ENCODE measurements at regions not wholly inside any gene's neighbourhood (a gene's known extent, or its start where the extent isn't known, plus 50 kb on each side); places are given as distances from the start of the nearest gene placed in this dataset.

DNA sequence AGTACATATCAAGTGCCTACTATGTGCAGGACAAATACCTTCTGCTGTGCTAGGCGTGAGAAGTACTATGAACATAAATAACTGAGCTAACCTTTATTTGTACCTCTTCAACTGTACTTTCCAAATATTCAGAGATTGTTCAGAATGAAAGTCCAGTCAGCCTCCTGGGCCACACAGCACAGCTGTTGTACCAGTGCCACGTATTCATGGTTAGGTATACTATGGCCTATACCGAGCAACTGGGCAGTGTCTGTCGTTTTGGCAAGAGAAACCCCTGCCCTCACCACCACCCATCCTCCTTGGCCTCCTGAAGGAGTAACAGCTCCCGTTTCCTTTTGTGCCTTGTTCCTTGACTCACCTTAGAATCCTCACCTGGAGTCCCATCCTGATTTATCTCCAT lies 53.0 kb downstream of the RASSF10 start:
- no peak for DNase-seq

DNA sequence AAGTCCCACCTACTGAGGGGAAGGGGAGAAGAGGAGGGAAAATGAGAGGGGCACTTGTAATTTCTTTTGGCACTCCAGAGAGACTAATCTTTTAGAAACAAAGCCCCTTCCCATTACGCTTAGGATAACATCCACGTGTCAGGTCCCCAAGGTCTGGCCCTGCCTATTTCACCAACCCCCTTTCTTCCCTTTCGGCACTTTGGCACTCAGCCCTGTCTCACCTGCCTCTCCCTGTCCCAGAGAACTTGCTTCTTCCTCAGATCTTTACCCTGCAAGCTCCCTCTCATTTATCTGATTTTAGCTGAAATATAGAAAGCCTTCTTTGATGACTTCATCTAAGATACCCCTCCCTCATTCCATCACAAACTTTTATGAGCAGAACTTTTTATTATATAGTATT lies 55.5 kb downstream of the RASSF10 start:
- DNase-seq, result no peak

DNA sequence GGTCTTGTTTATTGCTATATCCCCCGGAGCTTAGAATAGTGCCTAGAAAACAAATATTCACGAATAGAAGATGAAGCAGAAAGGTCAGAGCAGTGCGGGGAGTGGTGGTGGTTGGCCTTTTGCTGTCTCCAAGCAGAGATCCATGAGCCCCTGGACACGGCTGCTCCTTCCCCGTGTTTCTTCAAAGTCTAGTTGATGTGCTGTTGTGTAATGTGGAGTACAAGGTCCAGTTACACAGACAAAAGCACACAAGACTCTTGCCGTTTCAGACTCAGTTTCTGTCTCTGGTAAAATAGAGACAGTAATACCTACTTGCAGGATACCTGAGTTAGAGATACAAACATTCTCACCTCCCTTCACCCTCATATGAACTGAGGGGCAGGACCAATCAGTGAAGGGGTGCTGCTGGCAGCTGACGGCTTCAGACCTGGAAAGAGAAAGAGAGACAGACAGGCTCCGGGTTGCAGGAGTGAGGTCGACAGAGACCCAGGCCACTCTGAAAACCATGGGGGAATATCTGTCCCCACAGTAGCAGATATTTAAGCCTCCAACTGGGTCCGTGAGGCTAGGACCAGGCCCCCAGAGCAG lies 56.2 kb downstream of the RASSF10 start:
- DNase-seq, result no peak

DNA sequence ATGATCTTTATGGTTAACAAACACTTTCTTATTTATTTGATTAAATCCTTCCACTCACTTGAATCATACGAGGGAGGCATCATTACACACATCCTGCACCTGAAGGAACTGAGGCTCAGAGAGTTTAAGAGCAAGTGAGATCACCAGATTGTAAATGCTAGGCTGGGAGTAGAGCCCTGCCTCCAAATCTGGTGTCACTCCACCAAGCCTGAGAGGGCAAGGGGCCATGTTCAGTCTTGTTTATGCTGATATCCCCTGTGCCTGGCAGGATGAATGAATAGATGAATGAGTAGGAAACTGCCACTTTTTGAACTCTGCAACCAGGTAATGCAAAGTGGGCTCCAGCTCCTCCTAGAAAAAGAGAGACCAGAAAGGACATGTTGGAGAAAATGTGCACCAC lies 59.1 kb downstream of the RASSF10 start:
- no peak for DNase-seq

DNA sequence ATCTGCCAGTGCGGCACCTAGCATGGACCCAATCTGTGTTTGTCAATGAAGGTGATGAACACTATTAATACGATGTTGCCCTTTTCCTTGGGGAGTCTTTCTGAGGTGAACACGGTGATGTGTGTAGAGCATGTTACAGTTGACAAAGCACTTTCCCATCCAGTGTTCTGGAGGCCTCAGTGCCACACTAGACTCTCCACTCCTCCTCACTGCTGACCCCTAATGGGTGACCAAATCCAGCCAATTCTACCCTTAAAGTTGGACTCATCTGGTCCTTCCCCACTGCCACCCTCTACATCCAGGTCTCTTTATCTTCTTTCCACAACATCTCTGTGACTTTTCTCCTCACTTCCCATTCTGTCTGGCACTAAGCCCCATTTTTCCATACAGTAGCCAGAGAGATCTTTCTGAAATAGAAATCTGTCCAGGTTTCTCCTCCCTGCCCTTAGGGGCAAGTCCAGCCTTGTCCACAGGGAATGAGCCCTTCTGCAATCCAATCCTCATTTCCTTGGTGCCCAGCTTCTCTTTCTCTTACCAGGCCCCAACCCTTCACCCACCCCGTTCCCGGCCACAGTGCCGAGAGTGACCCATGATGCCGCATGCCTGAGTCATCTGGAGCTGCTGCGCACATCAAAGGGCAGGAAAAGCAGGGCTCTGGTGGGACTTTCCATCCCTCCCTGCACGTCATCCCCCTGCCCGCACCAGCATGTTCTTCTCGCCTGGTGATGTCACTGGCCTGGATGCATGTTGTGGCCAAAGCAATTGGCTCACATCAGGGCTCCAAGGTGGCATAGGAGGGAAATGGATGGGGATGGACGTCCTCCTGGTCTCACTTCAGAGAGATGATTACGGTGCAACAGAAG lies 64.2 kb downstream of the RASSF10 start:
- DNase-seq, result no peak

DNA sequence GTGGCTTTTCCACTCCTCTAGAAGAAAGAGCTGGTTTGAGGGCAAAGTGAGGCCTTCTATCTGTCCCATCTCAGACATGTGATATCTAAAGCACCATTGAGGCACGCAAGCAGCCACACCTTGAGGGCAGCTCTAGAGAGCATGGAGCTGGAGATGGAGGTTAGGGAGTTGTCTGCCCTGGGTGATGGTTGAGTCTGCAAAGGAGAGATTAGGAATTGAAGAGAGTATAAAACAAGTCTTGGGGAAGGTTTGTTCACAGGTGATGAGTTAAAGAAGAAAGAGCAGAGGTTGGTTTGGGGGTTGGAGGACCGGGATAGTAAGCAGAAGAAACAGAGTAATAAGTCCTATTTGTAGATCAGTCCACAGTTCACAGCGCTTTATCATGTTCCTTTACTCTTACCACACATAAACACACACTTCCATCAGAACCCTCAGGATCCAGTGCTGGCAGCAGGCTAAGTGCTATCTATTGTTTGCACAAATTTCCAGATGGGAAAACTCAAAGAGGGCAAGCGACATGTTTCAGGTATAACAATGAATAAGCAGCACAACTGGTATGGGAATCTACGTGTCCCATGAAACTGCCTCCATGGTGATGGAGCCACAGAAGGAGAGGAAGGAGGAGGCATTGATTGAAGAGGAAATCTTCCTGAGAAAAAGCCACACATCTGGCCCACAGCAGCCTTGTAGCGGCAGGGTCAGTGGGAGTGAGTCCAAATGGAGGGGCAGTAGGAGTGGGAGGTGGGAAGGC lies 65.8 kb downstream of the RASSF10 start:
- DNase-seq, result no peak

DNA sequence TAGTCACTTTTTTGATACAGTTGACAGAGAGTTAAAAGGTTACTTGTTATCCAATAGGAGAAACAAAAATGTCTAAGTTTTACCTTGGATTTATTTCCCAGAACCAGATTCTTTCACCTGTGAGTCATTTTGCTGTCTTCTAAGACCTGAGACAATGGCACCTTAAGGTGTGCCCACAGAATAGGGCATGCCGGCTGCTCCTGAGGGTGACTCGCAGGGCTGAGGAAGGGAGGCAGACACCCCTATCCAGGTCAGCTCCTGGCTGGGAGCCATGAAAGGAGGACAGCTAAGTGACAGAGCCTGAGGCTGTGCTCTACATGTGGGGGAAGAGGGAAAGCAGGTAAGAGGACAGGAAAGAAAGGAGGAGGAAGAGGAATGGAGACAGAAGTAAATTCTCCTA lies 67.8 kb downstream of the RASSF10 start:
- DNase-seq, result no peak

DNA sequence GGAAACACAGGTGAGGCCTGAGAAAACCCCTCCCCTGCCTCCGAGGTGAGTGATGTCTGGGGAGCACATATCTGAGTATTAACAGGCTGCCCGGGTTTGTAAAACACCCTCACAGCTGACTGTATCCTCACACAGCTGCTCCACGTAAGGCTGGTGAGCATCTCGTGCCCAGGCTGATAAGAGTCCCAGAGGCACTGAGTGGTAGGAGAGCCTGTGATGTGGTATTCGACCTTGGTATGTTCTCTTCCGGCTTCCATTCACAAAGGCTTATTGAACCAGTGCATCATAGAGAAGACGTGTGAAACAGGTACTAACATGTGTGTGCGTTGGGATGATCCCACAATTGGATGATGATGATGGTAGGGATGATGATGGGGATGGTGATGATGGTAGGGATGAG lies 71.7 kb downstream of the RASSF10 start:
- no peak for DNase-seq

DNA sequence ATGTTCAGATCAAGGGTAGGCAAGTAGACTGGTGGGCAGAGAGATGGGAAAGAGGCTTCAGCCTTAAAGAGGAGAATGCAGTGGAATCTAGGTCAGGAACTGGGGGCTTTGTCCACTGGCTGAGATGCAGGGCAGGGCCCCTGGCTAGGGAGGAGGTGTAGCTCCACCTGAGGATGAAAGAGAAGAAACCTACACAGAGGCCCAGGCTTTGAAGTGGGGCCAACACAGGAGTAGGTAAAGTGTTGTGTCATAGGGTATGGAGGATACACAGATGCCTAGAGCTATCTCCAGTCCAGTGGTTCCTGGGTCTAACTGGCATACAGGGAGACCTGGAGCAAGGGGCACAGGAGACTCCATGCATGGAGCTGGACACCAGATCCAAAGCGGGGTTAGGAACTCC lies 73.5 kb downstream of the RASSF10 start:
- no peak for DNase-seq

DNA sequence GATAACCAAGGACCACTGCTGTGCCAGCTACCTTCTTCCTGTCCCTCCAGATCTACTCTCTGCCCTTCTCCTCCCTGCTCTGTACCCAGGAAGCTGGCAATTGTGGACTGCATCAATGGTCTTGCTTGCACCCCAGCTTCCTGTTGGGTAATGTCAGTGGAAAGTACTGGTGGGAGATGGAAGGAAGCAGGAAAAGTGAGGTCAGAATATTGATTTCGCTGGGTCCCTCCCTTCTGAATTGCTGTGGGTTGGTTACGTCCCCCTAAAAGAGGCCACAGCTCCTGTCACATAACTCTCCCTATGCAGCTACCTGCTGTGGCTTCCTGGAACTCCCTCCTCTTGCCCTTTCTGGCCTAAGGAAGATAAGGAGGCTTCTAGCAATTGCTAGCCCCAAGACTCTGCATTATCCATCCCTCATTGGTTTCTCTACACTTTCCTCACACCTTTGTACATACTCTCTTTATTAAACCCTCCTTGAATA lies 81.2 kb downstream of the RASSF10 start:
- DNase-seq, result no peak

DNA sequence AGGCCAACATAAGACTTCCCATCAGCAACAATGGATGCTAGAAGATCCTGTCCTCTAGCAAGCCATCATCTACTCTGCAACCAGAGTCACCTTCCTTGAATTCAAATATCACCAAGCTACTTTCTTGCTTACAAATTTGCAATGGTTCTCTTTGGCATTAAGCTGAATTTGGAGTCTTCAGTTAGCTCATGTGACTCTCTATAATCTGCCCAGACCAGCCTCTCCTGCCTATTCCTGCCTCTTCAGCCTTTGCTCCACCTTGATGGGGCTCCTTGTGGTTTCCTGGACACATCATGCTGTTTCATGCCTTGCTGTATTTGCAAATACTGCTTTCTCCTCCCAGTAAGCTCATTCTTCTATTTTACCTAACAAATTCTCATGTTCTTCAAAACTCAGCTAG lies 82.3 kb downstream of the RASSF10 start:
- no peak for DNase-seq

DNA sequence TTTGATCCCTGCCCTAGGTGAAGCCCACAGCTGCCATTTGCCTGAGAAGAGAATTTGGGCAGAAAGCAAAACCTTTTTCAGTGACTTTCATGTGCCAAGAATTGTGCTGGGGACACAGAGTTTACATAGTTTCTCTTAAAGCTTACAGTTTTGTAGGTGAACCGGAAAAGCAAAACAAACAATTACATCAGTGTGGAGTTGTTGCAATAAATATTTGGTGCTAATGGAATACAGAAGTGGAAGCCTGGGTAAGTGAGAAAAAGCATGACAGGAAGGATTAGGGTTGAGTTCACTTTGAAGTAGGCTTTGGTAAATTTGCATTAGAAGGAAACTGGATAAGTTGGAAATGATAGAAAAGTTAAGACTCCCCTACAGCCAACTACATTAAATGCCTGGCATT lies 82.7 kb downstream of the RASSF10 start:
- no peak for DNase-seq

DNA sequence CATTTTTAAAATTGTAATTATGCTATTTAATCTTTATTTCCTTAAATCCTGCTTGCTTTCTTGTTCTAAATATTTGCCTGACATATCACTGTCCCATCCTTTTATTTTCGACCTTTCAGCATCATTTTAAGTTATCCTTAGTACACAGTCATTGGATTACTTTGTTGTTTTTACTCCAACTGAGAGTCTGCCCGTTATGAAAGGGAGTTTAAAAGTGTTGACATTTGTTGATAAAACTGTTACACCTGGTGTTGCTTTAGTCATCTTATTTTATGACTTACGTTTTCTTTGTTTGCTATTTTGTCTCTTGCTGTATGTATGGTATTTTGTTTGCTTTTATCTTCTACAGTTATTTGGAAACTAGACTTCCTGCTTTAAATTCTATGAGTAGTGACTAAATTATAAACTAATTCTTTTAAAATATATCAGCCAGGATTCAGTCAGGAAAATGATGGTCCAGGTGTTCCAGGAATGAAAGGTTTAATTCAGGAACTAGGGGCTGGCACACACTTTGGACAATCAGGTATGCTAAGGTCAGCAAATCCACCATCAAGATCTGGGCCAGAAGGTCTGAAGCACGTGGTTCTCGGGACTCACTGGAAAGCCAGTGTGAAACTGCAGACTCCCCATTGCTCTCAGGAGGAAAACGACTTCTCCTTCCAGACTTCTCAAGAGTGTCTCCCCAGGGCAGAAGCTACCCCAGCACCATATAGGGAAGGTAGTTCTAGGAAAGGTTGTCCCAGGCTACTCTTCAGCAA lies 86.0 kb downstream of the RASSF10 start:
- DNase-seq, result peak; percentile 96

DNA sequence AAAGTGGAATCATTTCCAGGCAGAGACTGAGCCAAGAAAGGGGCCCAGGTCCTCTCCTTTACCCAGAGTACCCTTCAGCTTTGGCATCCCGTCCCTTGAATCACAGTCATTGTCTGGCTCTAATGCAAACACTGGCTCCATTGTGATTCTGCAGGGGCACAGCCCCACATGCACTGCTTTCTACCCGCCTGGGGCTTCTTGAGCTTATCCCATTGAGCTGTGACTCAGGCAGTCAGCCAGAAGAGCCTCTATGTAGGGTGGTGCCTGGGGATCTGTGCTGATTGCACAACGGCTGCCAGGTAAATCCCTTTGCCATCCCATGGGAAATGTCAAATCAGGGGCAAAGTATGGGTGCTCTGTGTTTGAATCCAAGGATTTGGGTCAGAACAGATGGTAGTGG lies 88.9 kb downstream of the RASSF10 start:
- DNase-seq, result peak; percentile 62

DNA sequence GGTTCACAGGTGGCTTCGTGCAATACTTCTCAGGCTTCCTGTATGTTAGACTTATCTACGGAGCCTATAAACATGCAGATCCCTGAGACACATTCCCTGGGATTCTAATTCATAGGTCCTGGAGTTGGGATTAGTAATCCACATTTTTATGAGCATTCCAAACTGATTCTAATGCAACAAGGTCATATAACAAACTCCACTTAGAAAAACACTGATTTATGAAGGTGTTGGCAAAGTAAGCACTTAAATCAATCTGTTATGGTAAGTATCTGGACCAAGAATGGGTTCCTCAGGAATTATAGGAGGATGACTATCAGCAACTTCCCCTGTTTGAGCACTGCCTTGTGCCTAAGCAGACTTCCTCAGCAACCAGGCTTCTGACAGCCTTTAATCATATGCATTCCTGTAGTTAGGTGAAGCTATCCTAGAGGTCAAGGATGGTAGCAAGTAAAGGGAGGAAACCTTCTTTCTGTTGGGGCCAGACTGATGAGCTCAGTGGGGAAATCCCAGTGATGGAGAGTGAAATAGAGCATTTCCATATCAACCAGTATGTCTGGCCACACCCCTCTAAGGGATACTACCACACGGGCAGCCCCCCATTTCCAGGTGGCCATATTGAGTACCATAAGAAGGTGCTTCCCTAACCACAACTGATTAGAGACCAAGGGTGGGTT lies 89.6 kb downstream of the RASSF10 start:
- no peak for DNase-seq

DNA sequence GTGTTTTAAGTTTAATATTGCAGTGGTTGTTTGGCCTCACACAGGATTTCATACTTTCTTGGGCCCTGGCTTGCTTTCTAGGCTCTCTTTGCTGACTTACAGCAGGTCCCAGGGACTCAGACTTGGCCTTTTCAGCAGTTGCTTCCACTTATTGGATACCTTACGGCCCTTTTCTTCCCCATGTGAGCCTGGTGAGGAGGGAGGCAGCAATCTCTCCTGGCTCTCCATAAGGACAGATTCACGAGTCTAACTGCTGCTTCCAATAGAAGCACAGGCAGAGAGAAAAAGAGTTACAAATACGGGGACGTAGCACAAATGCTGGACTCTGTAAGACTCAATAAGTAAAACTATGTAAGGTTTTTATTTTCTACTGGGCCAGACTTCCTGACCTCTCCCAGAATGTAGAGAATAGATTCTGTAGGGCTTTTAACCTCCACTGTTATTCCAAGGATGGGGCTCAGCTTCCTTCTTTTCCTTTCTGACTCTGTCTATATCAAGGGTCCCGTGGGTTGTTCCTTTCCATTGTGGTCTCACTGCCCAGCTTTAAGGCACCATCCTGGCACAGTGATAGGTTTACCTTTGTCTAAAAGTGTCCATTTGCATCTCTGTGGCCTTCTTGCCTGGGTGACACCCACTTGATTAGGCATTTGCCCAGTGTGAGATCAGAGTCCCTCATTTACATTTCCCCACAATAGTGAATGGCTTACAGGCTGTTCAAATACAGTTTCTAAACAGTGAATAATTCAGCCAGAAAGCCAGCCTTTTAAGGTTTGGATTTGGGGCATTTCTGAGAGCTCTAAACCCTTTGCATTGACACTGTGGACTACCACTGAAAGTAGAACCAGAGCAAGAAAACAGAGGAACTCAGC lies 92.8 kb downstream of the RASSF10 start:
- DNase-seq, result peak; percentile 72

DNA sequence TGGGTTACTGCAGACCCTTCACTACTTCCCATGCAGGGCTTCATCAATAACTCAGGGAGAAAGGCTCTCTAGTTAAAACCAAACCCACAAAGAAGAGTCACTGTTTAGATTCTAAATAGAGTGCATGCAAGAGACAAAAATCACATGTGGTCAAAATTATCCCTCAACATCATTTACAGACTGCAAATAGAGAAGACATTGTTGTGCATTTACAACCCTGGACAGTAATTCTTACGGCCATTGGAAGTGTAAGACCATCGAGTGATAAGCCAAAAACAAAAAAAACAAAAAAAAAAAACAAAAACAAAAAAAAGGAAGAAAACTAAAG lies 93.4 kb downstream of the RASSF10 start:
- no peak for DNase-seq

DNA sequence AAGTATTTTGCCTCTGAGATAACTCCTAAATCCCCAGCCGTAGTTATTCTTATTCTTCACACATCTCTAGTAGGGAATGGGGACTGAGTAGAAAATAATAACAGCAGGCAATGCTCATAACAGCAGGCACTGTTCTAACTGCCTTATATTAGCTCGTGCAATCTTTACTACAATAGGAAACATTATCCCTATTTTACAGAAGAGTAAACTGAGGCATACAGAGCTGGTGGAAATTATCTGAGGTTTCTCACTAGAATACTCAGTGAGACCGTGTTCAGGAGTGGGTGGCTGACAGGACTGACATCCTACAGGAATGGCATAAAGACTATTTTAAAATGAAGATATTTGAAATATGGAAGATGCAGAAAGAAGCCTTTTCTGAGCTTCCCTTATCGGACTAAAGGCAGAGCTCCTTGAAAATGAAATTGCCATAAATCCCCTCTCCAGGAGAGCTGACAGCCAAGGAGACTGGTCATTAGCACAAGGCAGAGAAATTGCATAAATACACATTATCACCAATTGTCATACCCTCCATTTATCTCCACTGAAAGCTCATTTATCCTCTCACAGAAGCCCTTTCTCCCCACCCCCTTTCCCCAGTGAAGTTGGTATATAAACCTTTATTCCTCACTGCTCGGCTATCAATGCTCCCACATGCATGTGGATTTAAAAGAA lies 93.9 kb downstream of the RASSF10 start:
- DNase-seq, result peak; percentile 52

DNA sequence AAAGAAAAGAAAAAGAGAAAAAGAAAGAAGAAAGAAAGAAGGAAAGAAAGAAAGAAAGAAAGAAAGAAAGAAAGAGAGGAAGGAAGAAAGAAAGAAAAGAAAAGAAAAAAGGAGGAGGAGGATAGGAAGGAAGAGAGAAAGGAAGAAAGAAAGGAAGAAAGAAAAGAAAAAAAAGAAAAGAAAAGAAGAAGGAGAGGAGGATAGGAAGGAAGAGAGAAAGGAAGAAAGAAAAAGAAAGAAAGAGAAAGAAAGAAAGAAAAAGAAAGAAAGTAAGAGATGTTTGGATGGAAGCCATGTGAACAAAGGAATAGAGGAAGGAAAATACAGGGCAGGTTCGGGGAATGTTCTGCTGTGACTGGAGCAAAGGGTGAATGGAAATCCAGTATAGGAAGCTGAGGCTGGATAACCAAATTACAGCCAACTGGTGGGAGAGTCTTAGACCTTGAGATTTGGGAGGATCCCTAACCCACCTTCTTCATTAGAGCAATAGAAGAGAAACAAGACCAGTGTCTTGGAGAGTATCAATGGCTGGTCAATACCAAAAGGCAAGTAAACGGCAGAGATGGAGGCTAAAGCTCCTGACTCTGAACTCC lies 94.9 kb downstream of the RASSF10 start:
- no peak for DNase-seq

DNA sequence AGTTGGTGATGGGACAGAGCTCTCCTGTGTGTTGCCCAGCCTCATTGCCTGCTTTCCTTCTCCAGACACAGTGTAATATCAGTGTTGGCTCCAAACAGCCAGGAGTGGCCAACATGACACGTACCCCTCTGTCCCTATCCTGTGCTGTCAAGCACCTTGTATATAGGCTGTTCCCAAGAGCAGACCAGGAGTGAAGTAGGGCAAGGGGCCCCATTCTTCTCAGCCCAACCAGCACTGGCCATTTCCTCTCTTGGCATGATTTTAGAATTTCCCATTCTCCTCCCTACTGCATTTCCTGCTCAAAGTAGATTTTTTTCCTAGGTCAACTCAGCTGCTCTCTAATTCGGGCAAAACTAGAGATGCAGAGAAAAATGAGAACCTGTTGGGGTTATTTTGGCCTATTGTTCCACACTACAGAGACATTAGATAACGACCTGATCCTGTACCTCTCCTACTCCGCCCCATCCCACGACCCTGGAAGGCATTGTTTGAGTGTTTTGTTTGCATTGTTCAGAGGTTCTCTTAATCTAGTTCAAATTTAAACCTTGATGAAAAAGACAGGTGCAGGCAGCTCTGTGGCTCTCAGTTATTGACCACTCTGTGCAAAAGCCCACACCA lies 95.6 kb downstream of the RASSF10 start:
- DNase-seq, result peak; percentile 99
